Psoas muscle (tissue), 7 donors: ENCODE measurements at regions not wholly inside any gene's neighbourhood (a gene's known extent, or its start where the extent isn't known, plus 50 kb on each side); places are given as distances from the start of the nearest gene placed in this dataset.

ENCODE experiments used
- ATAC-seq, 4 donors: fragments of 200-7000 bp; cut with Tn5 transposase; one replicate each; pipeline ENCODE4 v1.9.1; 2020; ENCODE audit warnings: moderate library complexity in 3 of 4, mild to moderate bottlenecking in 2 of 4
- DNase-seq, 2 donors: peaks; one replicate each; pipeline ENCODE4 v3.0.0-alpha.2; 2020
- H3K27ac ChIP-seq: fragments of 200-600 bp; one replicate; pipeline ENCODE4 v1.8.0; 2022
- H3K27me3 ChIP-seq, 3 donors: fragments of 200-600 bp in 1 of 3; one replicate each; pipeline versions ENCODE4 v1.6.1 to v1.8.0; 2013 to 2022; ENCODE audit warnings: low read length in 2 of 3, mild to moderate bottlenecking in 2 of 3, moderate library complexity in 1 of 3; ENCODE audit not compliant: insufficient read depth in 3 of 3
- H3K36me3 ChIP-seq, 2 donors: fragments of 200-600 bp in 1 of 2; one replicate each; pipeline versions ENCODE4 v1.6.1 to v1.8.0; 2013 to 2022; ENCODE audit warnings: low read depth in 1 of 2, mild to moderate bottlenecking in 1 of 2, moderate library complexity in 1 of 2; ENCODE audit not compliant: insufficient read depth in 1 of 2
- H3K4me1 ChIP-seq: fragments of 200-600 bp; one replicate; pipeline ENCODE4 v1.8.0; 2022
- H3K4me3 ChIP-seq: fragments of 200-600 bp; one replicate; pipeline ENCODE4 v1.8.0; 2022; ENCODE audit warnings: mild to moderate bottlenecking
- H3K9me3 ChIP-seq: fragments of 200-600 bp; one replicate; pipeline ENCODE4 v1.8.0; 2022
- WGBS, 3 donors: extraction: QIAGEN DNeasy Blood & Tissue Kit; methylation state at CpG; one replicate each; pipeline versions ENCODE4 v1.1.6 to v1.1.7; 2013; 5-methylcytosine and 5-hydroxymethylcytosine counted together
- intact Hi-C, 2 donors: fragments of 100-400 bp; cut with DNase I; formaldehyde crosslinking; loops; one replicate each; pipeline versions ENCODE4 v1.11.0 to v1.14.2; 2022
- TF ChIP-seq, protein P1 (sequence below): fragments of 200-600 bp; IDR thresholded peaks from one replicate; pipeline ENCODE4 v1.8.0; 2022; ENCODE audit warnings: antibody characterized with exemption
- donor health status: healthy with polysubstance abuse.
- donor health status: DM: no; HTN: no; CAD: no; lungs with moderate emphysema.
- donor health status: Bipolar disorder and iron deficiency.
- donor health status: healthy.
- donor health status: DM: yes; HTN: yes; CAD: no.
- donor health status: DM: no; HTN: no; CAD: no.
- donor health status: DM: yes; HTN: yes; CAD: no.

DNA sequence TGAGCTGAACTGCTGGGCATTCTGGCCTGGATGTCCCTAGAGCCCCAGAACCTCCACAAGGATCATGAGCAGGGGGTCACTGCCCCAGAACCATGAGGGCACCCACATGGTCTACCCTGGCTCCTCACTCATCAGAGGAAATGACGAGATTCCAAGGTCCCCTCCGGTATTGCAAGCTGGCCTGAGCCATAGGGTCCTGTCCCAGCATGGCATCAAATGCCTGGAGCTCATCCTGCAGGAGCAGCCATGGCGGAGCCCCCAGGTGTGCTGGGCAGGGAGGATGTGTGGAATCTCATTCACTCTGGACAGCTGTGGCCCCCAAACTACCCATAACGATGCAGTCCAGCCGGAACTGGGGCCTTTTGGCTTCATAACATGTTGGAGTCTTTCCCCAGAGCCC lies 66.6 kb upstream of the ANTXRL start:
- ATAC-seq (no peak), DNase-seq (no peak)
- no peak overlapping the region for H3K4me3 ChIP-seq
- intact Hi-C loops: loop anchor here in 1 of 2 donors (10.0 kb wide), 2 partner anchors 105 to 335 kb away; partner anchors contain the start of gene GPRIN2
- 66 to 79% (median 71%) methylated on average over 5 of the region's 5 CpGs for WGBS, 3 donors
- no peaks in the 10 kb centered on the region for H3K27me3 ChIP-seq
- H3K27ac ChIP-seq: no peak overlapping the region
- H3K4me1 ChIP-seq: no peaks in the 10 kb centered on the region
- H3K9me3 ChIP-seq: no peaks in the 10 kb centered on the region
- H3K36me3 ChIP-seq: no peaks in the 10 kb centered on the region
- TF ChIP-seq, protein P1, sequence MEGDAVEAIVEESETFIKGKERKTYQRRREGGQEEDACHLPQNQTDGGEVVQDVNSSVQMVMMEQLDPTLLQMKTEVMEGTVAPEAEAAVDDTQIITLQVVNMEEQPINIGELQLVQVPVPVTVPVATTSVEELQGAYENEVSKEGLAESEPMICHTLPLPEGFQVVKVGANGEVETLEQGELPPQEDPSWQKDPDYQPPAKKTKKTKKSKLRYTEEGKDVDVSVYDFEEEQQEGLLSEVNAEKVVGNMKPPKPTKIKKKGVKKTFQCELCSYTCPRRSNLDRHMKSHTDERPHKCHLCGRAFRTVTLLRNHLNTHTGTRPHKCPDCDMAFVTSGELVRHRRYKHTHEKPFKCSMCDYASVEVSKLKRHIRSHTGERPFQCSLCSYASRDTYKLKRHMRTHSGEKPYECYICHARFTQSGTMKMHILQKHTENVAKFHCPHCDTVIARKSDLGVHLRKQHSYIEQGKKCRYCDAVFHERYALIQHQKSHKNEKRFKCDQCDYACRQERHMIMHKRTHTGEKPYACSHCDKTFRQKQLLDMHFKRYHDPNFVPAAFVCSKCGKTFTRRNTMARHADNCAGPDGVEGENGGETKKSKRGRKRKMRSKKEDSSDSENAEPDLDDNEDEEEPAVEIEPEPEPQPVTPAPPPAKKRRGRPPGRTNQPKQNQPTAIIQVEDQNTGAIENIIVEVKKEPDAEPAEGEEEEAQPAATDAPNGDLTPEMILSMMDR: no peak

DNA sequence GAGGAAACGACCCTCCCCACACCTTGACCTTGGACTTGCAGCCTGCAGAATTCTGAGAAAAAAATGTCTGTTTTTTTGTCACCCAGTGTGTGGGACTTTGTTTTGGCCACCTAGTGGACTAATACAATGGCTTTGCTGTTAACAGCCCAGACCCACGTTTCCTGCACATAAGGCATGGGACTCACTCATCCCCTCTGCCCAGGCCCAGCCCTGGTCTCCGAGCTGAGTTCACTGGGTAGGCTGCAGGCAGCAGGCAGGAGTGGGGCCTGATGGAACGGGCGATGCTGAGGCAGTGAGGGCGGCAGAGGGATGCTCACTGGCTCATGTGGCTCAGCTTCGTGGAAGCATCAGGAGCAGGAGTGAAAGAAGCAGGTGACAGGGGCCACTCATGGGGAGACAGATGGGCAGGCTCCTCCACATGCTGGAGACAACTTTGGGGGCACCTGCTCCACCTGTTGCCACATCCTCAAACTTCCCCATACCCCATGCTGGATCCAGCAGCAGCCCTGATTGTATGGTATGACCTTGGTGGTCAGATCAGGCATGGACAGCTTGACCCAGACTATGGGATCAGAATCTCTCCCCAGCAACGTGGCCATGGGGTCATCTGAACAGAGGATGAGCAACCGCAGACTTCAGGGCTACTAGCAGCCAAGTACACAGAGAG lies 65.8 kb upstream of the ANTXRL start:
- ATAC-seq: no peak
- TF ChIP-seq, protein P1: no peak
- Histone ChIP-seq H3K27me3 (no peaks in the 10 kb centered on the region), H3K4me1 (no peaks in the 10 kb centered on the region), H3K9me3 (no peaks in the 10 kb centered on the region), H3K36me3 (no peaks in the 10 kb centered on the region), H3K27ac (no peak overlapping the region), H3K4me3 (no peak overlapping the region)
- intact Hi-C loops: loop anchor here in 1 of 2 donors (10.0 kb wide), 2 partner anchors 104 to 334 kb away; partner anchors contain the start of gene GPRIN2
- WGBS, 3 donors: 60 to 67% (median 60%) methylated on average over 9 of the region's 9 CpGs
- no peak for DNase-seq

DNA sequence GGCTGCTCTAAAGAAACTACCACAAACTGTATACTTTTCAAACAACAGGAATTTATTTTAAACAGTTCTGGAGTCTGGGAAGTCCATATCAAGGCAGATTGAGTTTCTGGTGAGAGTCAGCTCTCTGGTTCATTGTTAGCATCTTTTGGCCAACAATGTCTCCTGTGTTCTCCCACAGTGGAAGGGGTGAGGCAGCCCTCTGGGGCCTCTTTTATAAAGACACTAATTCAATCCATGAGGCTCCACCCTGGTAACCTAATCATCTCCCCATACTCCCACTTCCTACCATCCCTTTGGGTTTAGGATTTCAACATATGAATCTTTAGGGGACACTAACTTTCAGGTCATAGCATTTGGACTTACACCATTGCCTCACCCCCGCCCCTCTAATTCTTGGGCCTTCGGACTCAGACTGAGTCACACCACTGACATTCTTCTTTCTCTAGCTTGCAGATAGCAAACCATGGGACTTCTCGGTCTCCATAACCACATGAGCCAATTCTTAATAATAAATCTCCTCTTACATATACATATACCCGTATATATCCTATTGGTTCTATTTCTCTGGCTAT lies 64.3 kb upstream of the ANTXRL start:
- intact Hi-C loops: loop anchor here in 1 of 2 donors (10.0 kb wide), 2 partner anchors 102 to 332 kb away; partner anchors contain the start of gene GPRIN2
- 91 to 95% (median 92%) methylated on average over 4 of the region's 4 CpGs for WGBS, 3 donors
- H3K27me3 ChIP-seq: no peaks in the 10 kb centered on the region

DNA sequence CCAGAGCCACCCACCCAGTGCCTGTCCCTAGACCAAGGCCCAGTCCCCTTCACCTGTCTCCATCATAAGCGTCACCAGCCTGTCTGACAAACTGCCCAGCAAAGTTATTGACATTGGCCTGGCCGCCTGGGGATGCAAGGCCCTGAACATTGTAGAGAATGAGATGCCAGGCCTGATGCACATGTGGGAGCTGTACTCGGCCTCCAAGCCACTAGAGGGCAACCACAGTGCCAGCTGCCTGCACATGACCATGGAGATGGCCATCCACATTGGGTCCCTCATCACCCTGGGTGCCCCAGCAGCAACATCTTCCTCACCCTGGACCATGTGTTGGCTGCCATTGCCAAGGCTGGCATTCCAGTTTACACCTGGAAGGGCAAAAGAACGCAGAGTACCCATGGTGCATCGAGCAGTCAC lies 63.7 kb upstream of the ANTXRL start:
- TF ChIP-seq, protein P1: no peak
- no peaks in the 10 kb centered on the region for H3K9me3 ChIP-seq
- ATAC-seq (no peak), DNase-seq (no peak)
- no peak overlapping the region for H3K27ac ChIP-seq
- no peak overlapping the region for H3K4me3 ChIP-seq
- H3K36me3 ChIP-seq: no peaks in the 10 kb centered on the region
- 81 to 96% (median 92%) methylated on average over 5 of the region's 5 CpGs for WGBS, 3 donors
- no peaks in the 10 kb centered on the region for H3K4me1 ChIP-seq
- H3K27me3 ChIP-seq: no peaks in the 10 kb centered on the region
- intact Hi-C loops: loop anchor here in 1 of 2 donors (10.0 kb wide), 2 partner anchors 102 to 332 kb away; partner anchors contain the start of gene GPRIN2

More for the DNA sequence above, 64.3 kb upstream of the ANTXRL start:
- Histone ChIP-seq H3K9me3 (no peaks in the 10 kb centered on the region), H3K4me3 (no peak overlapping the region), H3K27ac (no peak overlapping the region), H3K36me3 (no peaks in the 10 kb centered on the region), H3K4me1 (no peaks in the 10 kb centered on the region)
- TF ChIP-seq, protein P1: no peak
- no peak for ATAC-seq
- DNase-seq: no peak
